ENCODE measurements at regions not wholly inside any gene's neighbourhood (a gene's known extent, or its start where the extent isn't known, plus 50 kb on each side); places are given as distances from the start of the nearest gene placed in this dataset.

DNA sequence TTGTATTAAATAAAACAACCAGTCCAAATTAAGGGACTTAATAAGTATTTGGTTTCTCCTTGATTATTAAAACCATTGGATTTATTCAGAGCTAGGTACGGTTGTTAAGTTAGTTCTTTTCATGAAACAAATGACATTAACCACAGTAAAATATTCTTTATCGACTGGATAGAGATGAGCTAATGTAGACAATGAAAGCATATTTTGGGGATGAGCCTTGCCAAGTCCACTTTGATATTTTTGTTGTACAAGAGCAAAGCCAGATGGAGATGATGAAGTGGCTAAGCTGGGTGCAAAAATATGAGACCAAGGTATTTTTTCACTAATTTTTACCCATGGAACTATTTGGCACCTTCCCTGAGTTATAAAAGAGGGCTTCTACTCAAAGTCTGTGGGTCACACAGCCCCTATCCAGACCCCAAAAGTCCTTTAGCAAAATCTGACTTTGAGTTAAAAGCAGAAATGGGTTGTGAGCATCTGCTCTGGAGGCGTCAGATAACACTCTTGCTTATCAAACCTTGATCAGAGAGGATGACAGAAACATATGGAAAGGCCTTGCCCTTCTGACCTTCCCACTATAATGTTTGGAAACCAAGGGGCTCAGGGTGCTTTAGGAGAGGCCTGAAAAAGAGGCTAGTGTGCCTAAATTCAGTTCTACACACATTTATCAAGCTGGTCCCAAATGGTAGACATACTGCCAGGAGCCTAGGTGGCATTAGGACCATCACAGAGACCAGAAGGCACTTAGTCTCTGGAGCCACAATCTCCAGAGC, 456.8 kb downstream of the MTX2 start:
- TF ChIP-seq SP1 (IDR thresholded peaks at IDR 0.05) (no peak), TARDBP (IDR thresholded peaks at IDR 0.05) (no peak), FOXM1 (IDR thresholded peaks at IDR 0.05; ENCODE audit: borderline replicate concordance) (no peak), SUZ12 (IDR thresholded peaks at IDR 0.05) (no peak), BHLHE40 (IDR thresholded peaks at IDR 0.05; ENCODE audit: borderline replicate concordance) (no peak), NFRKB (IDR thresholded peaks at IDR 0.05) (no peak), ARNT (IDR thresholded peaks at IDR 0.05) (no peak), HDGF (IDR thresholded peaks at IDR 0.05; ENCODE audit: borderline replicate concordance) (no peak), L3MBTL2 (conservative IDR thresholded peaks at IDR 0.05) (no peak), FOXK2 (IDR thresholded peaks at IDR 0.05) (no peak)
- TF ChIP-seq, protein P1, sequence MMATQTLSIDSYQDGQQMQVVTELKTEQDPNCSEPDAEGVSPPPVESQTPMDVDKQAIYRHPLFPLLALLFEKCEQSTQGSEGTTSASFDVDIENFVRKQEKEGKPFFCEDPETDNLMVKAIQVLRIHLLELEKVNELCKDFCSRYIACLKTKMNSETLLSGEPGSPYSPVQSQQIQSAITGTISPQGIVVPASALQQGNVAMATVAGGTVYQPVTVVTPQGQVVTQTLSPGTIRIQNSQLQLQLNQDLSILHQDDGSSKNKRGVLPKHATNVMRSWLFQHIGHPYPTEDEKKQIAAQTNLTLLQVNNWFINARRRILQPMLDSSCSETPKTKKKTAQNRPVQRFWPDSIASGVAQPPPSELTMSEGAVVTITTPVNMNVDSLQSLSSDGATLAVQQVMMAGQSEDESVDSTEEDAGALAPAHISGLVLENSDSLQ (IDR thresholded peaks at IDR 0.05), result no peak

All from HEK293T (cell line).